Activated gamma-delta T cell treated with Interleukin-2 at 50 U/mL for 16 hours (primary cell): ENCODE measurements at regions not wholly inside any gene's neighbourhood (a gene's known extent, or its start where the extent isn't known, plus 50 kb on each side); places are given as distances from the start of the nearest gene placed in this dataset.

ENCODE experiments used
- DNase-seq: peaks from one replicate; pipeline ENCODE4 v3.0.0-alpha.2; 2020

DNA sequence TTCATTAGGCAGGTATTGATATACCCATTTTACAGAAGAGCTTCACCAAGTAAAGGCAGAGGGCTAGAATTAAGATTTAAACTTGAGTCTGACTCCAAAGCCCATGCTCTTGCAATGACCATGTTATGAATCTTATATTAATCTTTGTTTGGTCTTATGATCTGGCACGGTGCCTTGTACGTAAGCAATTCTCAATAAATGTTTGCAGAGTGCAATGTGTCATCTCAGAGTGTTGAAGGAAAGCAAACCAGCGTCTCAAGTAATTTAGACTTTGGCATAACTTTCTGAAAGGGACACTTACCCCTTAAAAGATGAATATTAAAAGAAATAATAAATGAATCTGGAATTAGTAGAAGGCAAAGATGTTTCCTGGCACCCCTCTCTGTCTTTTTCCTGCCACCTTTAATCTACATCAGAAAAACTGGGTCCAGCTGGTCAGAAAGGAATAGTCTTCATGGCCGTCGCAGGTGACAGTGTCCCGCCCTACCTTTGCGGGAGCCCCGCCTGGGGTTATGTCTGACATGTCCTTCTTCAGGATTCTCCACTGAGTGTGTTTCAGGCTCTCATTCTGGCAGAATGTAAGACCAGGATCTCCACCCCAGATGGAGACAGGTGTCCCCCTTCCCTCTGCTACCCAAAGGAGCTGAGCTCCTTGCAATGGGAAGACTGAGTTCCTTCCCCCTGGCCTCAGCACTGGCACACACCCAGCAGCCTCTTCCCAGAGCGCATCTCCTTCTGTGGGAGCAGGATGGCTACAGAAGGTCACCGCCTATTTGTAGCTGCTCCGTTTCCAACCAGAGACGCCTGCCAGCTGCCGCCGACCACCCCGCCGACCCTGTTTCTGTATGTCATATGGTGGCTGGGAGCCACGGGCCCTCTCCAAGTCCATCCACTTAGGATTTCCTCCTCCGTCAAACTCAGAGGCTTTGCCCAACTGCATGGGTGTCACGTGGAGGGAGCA, 266.3 kb upstream of the ECI2 start:
- DNase-seq, result no peak

DNA sequence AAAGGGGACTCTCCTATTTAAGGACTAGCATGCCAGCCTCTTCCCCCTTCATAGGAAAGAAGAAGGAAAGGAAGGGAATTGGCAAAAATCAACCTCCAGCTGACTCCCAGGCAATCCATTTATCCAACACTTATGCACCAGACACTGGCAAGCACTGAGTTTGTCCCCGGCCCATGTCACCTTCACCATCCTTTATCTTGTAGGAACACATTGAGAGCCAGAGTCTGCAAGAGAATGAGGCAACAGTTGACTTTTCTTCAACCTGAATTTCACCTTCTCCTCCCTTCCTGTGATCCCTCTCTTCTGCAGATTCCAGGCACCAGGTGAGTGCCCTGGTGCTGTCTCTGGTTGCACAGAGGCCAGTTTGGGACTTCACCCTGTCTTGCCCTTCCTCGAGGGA, 264.3 kb upstream of the ECI2 start:
- DNase-seq, result no peak

DNA sequence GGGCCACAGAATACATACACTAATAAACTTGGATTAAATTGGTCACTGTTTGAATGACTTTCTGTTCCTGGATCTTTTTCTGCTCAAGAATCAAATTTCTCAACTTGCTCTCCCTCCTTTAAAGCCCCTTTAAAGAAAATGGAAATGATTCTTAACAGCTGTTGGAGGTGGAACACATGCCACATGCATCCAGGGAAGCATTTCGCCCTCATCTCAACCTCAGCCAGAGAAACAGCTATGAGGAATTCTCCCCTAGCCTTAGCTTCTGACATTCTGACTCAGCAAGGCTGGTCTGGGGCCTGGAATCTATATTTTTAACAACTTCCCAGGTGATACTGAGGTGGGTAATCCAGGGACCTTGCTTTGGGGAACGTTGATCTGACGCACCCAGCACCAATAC, 263.4 kb upstream of the ECI2 start:
- DNase-seq, result no peak

DNA sequence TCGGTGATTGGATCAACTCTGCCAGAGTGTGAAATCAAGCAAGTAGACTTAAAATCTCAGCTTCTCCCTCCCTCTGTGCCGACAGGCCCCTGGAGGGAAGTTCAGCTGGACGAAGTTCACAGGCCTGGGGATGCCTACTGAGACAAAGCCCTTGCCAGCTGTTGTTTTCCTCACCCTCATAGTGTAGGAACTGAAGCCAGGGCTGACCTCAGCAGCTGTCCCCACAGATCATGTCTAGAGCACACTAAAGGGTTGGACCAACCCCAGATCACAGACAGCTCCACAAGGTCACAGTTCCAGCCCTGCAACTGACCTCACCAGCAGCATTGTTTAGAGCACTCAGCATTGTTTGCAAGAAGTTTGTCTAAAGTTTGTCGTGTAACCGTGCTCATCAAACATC, 261.9 kb upstream of the ECI2 start:
- DNase-seq, result no peak

DNA sequence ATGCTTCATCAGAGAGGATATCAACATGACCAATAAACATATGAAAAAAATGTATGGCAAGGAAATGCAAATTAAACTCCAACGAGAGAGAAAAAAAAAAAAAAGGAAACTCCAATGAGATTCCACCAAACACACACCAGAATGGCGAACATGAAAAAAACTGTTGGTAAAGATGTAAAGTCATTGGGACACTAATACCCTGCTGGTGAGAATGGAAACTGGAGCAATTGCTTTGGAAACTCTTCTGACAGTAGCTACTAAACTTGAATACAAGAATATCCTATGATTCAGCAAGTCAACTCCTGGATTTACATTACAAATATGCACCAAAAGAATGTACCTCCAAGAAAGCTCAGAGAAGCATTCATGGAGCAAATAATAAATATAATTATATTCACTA, 260.7 kb upstream of the ECI2 start:
- DNase-seq, result no peak

DNA sequence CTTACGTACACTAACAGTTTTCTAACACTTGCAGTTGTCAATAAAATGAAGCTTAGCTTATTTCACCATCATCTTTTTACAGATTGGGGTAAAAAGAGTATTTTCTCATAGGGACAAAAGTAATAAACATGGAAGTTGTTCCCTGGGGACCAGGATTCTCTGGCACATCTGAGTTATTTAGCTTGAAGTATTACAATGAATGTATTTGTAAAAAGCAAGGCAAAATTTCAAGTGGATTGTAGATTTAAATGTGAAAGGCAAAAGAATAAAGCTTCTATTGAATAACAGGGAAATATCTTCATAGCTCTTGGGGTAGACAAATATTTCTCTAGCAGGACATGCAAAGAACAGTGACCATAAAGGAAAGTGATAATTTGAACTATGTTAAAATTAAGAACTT, 260.0 kb upstream of the ECI2 start:
- DNase-seq, result no peak

DNA sequence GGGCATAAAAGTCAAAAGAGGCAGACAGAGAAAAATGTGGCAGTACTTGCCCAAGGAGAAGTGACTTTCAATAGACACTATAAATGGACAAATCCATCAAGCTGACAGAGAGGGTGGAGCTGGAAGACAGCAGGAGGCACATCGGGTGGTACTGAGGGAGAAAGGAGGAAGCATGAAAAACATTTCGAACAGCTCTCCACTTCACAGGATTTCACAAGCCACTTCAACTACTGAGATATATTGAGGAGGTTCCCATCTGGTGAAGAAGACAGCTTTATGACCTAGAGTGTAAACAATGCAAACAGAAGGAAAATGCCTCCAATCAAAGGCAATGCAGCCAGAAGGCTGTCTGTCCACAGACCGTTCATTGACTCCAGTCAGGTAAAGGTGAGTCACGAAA, 259.4 kb upstream of the ECI2 start:
- DNase-seq, result no peak

DNA sequence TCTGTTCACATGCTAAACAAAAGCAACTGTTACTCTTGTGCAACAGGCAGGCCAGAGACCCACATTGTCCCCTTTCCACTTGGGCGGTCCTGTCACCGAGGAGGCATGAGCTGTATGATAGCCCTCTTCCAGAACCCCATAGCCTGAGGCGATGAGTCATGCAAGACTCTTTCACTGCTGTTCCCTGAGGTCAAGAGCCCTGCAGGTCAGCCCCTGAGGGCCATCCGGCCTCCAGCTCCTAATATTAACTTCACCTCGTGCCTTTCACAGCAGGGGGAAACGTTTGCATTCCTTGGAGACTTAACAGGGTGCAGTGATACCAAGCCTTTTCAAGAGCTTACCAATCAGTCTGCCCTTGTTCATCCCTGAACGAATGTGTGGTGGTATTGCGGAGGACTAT, 253.3 kb upstream of the ECI2 start:
- DNase-seq, result no peak

DNA sequence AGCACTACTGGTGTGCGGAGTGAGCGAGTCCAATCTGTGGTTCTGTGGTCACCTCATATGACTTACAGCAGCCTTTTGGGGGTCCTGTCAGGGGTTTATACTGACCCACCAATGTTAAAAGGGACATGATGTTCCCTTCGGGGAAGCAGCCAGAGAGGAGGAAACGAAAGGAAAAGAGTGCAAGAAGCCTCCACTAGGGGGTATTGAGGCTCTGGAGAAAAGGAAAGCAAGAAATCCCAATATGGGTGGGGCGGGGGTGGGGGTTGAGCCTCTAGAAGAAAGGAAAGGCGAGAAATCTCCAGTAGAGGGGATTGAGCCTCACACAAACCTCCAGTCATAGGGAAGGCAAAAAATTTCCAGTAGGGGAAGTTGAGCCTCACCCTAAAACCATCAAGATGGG, 249.3 kb upstream of the ECI2 start:
- DNase-seq, result no peak

DNA sequence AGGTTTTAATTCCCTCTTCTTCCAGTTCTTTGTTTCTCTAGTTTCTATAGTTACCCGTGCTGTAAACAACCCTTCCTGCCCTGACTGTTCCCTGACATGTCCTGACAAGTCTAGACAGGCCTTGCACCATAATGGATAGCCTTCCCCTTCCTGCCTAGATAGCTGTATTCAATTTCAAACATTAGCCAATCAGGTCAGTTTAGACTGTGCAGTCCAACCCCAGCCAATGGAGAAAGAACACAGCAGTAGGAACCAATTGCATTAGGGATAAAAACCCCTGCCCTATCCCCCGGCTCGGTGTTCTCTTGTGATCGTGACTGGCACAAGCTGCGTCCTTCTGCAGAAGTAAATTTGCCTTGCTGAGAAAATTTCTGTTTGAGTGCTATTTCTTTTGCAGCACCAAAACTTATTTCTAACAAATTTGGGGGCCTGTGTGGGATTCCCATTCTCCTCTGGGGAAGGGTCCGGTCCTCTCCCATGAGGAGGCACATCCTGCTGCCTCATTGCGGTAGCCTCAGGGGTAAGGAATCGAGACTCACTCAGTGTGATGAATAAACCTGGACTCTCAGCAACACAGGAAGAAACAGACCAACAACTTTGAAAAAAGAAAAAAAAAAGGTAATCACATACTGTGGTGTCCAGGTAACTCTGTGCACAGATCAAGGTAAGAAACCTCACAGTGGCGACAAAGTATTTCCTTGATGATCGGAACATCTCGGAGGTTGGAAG, 248.7 kb upstream of the ECI2 start:
- no peak for DNase-seq

DNA sequence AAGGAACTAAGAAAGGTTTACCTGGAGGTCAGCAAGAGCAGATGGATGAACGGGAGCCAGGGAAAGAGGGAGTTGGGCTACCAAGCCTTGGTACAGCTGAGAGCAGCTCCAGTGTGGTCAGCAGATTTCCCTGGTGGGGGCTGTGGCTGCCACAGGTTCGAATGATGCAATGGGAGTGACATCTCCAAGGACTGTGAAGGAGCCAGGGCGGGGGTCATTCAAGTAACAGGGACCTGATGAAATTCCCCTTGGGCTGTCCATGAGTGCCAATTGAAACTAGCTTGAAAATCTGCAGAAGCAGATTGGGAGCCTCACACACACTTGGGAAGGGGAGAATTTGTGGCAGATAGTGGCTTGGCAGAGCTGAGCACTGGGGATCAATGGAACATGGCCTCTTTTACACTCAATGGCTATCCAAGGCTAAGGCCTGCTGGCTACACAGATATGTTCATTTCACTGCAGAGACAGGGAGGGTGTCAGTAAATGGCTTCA, 247.0 kb upstream of the ECI2 start:
- no peak for DNase-seq

DNA sequence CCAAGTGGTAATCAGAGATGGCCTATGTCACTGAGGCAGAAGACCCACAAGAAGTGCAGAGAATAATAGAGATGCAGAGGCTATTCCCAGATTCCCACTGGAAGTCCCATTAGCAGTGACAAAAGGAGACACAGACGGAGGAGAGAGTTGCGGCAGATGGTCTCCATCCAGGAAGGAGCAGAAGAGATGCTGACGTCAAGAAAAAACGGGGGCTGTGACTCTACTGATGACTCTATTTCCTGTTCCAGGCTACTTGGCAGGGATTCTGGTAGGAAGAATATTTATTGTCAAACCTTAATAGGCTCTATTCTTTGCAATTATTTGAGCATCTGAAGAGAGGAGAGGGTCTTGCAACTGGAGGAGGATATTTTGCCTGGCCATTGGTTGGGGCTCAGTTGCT, 246.0 kb upstream of the ECI2 start:
- no peak for DNase-seq

DNA sequence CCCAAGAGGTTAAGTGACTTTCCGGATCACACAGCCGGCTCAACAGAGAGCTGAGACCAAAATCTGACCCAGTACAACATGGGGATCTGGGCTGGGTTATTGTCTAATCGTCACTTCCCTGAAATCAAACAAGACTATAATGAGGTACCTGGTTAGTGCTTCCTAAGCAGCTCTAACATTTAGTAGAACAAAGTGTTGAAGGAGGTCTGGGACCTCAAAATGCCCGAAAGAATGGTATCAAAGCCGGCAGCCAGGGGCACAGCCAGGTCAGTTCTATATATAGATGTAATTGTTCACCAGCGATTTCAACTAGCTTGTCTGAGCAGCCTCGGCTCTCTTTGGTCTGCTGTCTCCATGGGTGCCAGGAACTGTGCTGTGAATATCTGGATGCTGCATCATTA, 245.5 kb upstream of the ECI2 start:
- no peak for DNase-seq

DNA sequence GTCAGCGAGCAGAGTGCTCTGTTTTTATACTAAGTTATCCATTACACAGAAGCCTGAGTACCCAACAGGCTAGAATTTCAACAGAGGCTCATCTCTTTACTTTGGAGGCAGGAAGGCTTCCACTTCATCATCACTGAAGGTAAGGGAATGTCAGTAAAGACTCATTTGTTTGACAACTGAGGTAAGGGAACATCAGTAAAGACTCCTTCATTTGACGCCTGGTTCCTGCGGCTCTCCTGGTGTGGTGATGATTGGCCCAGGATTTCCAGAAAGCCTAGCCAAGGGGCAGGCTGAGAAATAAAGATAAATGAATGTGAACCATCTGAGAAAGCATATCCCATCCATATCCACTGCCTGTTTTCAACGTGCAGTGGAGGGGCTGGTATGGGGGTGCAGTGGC, 244.6 kb upstream of the ECI2 start:
- no peak for DNase-seq

DNA sequence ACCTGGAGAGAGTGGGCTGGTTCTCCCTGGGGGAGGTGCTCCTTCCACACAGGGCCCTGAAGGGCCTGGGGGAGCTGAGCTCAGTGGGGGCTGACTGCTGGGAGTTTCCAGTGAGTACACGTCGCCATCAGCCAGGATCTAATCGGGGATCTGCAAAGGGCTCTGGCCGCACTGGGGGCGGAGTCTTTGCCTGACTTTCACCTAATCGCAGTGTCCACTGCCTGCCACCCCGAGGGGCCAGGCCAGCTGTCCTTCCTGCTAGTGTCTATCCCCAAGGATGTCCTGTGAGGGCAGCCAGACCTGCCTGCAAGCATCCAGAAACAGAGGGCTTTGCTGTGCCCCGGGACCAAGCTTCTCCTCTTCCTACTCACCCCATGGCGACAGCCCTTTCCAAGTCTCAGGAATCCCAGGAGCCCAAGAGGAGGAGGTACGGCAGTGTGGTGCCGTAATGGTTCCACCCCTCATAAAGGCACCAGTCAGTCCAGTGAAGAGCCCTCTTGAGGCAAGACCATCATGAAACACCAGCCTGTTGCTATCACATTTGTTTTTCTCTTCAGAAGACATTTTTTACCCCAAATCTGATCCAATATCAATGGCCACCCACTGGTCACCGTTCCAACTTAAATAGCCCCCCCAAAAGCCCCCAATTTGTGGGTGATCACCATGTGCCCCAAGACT, 243.1 kb upstream of the ECI2 start:
- no peak for DNase-seq

DNA sequence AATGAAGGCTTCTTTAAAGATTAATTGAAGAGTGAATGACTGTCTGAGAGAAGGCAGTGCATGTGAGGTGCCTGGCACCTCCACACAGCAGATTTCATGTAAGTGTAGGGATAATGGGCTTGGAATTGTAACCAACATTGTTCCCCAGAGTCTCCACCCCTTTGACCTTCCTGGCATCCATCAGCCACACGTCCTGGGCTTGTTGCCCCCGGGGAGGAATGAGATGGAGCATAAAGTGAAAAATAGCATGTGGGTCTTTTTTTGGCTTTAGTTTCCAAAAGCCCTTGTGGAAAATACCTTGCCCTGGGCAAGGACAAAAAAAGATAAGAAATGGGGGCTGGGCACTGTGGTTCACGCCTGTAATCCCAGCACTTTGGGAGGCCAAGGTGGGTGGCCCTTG, 242.2 kb upstream of the ECI2 start:
- no peak for DNase-seq

DNA sequence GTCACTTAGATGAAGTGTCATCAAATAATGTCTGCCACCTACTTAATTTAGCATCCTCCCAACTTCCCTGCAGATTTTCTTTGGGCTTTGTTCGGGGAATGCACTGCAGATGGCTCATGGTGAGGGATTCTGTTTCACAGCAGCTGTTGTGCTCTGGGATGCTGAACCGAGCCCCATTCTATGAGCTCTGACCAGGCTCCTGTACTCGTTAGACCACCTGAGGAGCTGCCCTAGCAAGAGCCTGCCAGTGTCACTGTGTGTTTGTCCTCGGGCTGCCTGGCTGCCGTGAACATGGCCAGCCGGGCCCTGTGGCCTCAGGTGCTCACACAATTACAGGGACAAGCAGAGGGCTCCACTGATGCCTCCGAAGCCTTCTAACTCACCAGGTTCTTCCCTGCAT, 238.8 kb upstream of the ECI2 start:
- no peak for DNase-seq

DNA sequence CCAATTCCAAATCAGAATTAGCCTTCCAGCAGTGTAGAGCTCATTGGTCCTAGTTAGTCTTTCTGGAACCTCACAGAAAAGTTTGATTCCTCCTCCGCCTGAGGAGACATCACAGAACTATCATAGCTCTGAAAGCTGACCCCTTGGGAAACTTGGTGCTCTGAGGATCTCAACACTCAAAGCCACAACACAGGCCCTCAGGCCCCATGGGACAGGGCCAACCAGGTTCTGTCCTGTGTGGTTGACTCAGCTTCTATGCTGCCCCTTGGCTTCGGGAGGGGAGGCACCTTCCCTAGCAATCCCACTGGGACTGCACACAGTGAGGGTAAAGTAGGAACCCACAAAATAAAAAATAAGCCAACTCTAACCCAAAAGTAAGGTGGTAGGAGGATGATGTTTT, 237.5 kb upstream of the ECI2 start:
- no peak for DNase-seq

DNA sequence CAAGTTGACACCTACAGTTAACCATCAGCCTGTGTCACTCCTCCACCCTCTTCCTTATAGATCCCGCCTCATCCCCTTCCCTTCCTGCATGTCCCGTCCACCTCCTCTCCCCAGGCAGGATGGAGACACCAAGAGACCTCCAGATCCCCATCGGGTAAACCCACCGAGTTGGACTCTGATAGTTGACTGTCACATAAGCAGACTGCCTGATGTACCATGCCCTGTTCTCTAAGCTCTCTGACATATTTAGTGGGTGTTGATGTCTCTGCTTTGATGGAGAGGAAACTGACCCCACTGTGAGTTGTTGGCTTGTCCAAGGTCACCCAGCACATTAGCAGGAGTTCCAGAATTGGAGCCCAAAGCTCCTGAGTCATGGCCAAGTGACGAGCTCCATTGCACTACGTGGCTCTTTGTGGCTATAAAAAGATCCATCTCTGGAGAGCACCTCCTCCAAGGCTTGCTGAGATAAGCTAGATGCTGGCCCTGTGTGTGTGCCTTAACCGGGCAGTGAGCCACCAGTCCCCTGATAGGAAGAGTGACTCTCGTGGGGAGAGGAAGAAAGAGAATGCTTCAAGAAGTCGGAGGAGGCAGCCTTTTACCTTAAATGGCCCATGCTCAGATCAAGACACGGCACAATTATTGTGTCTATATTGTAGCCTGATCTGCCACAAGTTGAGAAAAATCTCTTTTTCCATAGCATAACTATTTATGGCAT, 236.0 kb upstream of the ECI2 start:
- no peak for DNase-seq

DNA sequence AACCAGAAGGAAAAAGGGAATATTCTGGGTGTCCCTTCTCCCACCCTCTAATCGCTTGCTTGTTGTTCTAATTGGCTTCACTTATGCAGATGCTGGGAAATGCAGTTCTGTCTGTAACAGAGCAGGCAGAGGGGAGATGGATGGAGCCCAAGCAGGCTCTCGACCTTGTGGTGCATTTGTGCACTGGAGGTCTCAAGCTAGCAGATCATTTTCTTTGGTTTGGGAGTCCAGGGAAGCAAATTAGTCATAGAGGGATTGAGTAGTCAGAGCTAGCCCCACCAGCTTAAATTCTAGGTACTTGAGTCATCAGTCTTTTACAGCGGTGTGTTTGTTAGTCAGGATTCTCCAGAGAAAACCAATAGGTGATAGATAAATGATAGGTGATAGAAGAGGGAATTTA, 234.7 kb upstream of the ECI2 start:
- DNase-seq, result no peak

DNA sequence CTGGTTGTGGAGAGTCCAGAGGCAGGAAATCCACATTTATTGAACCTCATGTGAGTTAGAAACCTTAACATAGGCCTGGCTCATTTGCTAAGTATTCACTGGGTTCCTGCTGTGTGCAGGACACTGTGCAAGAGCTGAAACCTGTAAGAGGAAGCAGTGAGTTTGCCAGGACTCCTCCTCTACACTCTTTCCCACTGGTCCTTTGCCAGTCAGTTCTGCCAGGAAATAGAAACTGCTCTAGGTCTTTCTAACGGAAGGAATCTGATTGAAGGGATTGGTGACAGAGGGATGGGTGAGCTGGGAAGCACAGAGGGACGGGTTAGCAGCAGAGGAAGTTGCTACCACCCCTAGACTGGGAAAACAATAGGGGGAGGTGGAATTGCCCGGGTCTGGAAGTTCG, 234.2 kb upstream of the ECI2 start:
- DNase-seq, result no peak

DNA sequence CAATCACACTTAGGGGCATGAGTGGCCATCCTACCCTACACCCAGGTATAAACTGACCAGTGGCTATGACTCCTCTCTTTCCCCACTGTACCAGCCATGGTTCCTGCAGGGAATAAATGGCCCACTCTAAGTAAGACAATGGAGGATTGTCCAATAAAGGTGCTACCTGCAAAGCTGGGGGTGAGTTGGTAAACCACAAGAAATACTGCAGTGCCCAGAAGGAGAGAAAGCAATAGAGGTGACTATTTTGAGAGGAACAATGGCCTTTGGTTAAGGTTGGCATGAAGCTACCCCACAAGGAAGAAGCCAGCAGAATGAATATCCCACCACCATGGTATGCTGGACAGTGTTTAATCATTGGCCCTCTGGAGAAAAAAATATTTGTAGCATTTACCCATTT, 233.3 kb upstream of the ECI2 start:
- no peak for DNase-seq

DNA sequence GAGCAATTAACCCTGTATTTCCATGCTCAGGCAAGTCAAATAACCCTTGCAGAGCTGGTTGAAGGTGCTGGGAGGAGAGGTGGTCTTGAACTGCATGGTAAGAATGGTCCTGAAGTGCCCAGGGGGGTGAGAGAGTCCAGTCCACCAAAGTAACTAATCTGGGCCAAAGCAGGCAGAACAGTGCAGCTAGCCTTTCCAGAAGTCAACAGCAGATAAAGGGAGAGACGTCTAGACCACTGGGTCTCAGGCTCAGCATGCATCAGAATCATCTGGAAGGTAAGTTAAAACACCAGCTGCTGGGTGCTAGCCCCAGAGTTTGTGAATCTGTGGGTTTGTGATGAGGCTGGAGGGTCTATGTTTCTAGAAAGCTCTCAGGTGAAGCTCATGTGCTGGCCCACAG, 232.3 kb upstream of the ECI2 start:
- DNase-seq, result no peak
